OCI-LY3 (cell line): ENCODE measurements at regions not wholly inside any gene's neighbourhood (a gene's known extent, or its start where the extent isn't known, plus 50 kb on each side); places are given as distances from the start of the nearest gene placed in this dataset.

Source experiments
- H2AFZ ChIP-seq: fragments of 200-600, 300-600 bp; shearing (Covaris generic); 2 replicates; pipeline ENCODE4 v1.6.0; 2014; ENCODE audit warnings: antibody characterized with exemption, low read depth, low read length
- H3K27ac ChIP-seq: fragments of 200-600, 300-600 bp; sonication (generic); 2 replicates; pipeline ENCODE4 v1.5.1; 2014; ENCODE audit warnings: mild to moderate bottlenecking, low read length, moderate library complexity, mixed read lengths
- H3K27me3 ChIP-seq: fragments of 200-600, 300-600 bp; sonication (generic); 2 replicates; pipeline ENCODE4 v1.6.1; 2014; ENCODE audit warnings: low read depth, low read length, mixed read lengths
- H3K36me3 ChIP-seq: fragments of 200-600, 300-600 bp; sonication (generic); replicated peaks from 2 replicates; pipeline ENCODE3; 2014; ENCODE audit warnings: low read depth, low read length, mixed read lengths
- H3K4me1 ChIP-seq: fragments of 300-600, 200-600 bp; sonication (generic); 2 replicates; pipeline ENCODE4 v1.6.1; 2014; ENCODE audit warnings: low read length, mixed read lengths
- H3K4me2 ChIP-seq: fragments of 200-600, 300-600 bp; sonication (generic); 2 replicates; pipeline ENCODE4 v1.6.1; 2014; ENCODE audit warnings: low read length, mixed read lengths
- H3K4me3 ChIP-seq: fragments of 300-600, 200-600 bp; sonication (generic); 2 replicates; pipeline ENCODE4 v1.5.1; 2014; ENCODE audit warnings: antibody characterized with exemption, mild to moderate bottlenecking, low read length, moderate library complexity
- H3K79me2 ChIP-seq: fragments of 300-600, 200-600 bp; shearing (Covaris generic); 2 replicates; pipeline ENCODE4 v1.6.1; 2014; ENCODE audit warnings: mild to moderate bottlenecking, low read length, mixed read lengths
- H3K9ac ChIP-seq: fragments of 300-600, 200-600 bp; shearing (Covaris generic); 2 replicates; pipeline ENCODE4 v1.6.0; 2014; ENCODE audit warnings: mild to moderate bottlenecking, low read length, moderate library complexity
- H3K9me3 ChIP-seq: fragments of 200-600, 300-600 bp; shearing (Covaris generic); 2 replicates; pipeline ENCODE4 v1.6.1; 2014; ENCODE audit warnings: low read length, mixed read lengths; ENCODE audit not compliant: insufficient read depth
- H4K20me1 ChIP-seq: fragments of 200-600, 300-600 bp; sonication (generic); 2 replicates; pipeline ENCODE4 v1.6.1; 2016; ENCODE audit warnings: low read length, mixed read lengths; ENCODE audit not compliant: insufficient read depth
- CTCF ChIP-seq: fragments of 200-600, 300-600 bp; sonication (generic); IDR thresholded peaks from 2 replicates; pipeline ENCODE4 v1.5.1; 2014; ENCODE audit warnings: antibody characterized with exemption, low read length, low read depth
- EZH2phosphoT487 ChIP-seq: fragments of 200-600 bp; shearing (Covaris generic); IDR thresholded peaks from 2 replicates; pipeline ENCODE4 v1.6.1; 2018; ENCODE audit warnings: antibody characterized with exemption, mixed run types, low read depth

GRCh38 chr1:29689372-29690030 lies 453.2 kb downstream of the PTPRU start:
- Histone ChIP-seq H3K4me3 (no peak overlapping the region), H4K20me1 (no peaks in the 10 kb centered on the region), H3K27me3 (0 out of 2 replicates have a peak, but pooled peaks cover 3% of the 10 kb centered on the region), H2AFZ (no peak overlapping the region), H3K9me3 (no peaks in the 10 kb centered on the region), H3K4me1 (no peaks in the 10 kb centered on the region), H3K9ac (no peak overlapping the region), H3K4me2 (no peak overlapping the region), H3K36me3 (no peaks in the 10 kb centered on the region), H3K27ac (no peak overlapping the region), H3K79me2 (no peaks in the 10 kb centered on the region)
- TF ChIP-seq EZH2phosphoT487, result no peak
- TF ChIP-seq CTCF, result no peak

- Histone ChIP-seq H3K4me3 (no peak overlapping the region), H3K36me3 (no peaks in the 10 kb centered on the region), H3K4me1 (no peaks in the 10 kb centered on the region), H3K27me3 (0 out of 2 replicates have a peak, but pooled peaks cover 3% of the 10 kb centered on the region), H3K4me2 (no peak overlapping the region), H3K79me2 (no peaks in the 10 kb centered on the region), H2AFZ (no peak overlapping the region), H3K9ac (no peak overlapping the region), H4K20me1 (no peaks in the 10 kb centered on the region), H3K9me3 (no peaks in the 10 kb centered on the region), H3K27ac (no peak overlapping the region)
- TF ChIP-seq EZH2phosphoT487 (no peak), CTCF (no peak)
These were observed 452.4 kb downstream of the PTPRU start for GRCh38 chr1:29688471-29689365.

GRCh38 chr1:29687601-29688244 lies 451.4 kb downstream of the PTPRU start:
- 0 out of 2 replicates have a peak, but pooled peaks cover 3% of the 10 kb centered on the region for H3K27me3 ChIP-seq
- H3K36me3 ChIP-seq, result no peaks in the 10 kb centered on the region
- no peak overlapping the region for H2AFZ ChIP-seq
- no peaks in the 10 kb centered on the region for H3K9me3 ChIP-seq
- no peaks in the 10 kb centered on the region for H3K79me2 ChIP-seq
- no peak overlapping the region for H3K4me3 ChIP-seq
- TF ChIP-seq EZH2phosphoT487, result no peak
- no peak for TF ChIP-seq CTCF
- no peaks in the 10 kb centered on the region for H3K4me1 ChIP-seq
- H4K20me1 ChIP-seq, result no peaks in the 10 kb centered on the region
- H3K27ac ChIP-seq, result no peak overlapping the region
- H3K4me2 ChIP-seq, result no peak overlapping the region
- no peak overlapping the region for H3K9ac ChIP-seq

- TF ChIP-seq EZH2phosphoT487, result no peak
- TF ChIP-seq CTCF, result no peak
- Histone ChIP-seq H3K9me3 (no peaks in the 10 kb centered on the region), H3K4me3 (no peak overlapping the region), H3K27ac (no peak overlapping the region), H3K36me3 (no peaks in the 10 kb centered on the region), H3K4me2 (no peak overlapping the region), H3K4me1 (no peaks in the 10 kb centered on the region), H4K20me1 (no peaks in the 10 kb centered on the region), H3K79me2 (no peaks in the 10 kb centered on the region), H3K27me3 (0 out of 2 replicates have a peak, but pooled peaks cover 3% of the 10 kb centered on the region), H3K9ac (no peak overlapping the region), H2AFZ (no peak overlapping the region)
These were observed 450.8 kb downstream of the PTPRU start for GRCh38 chr1:29687166-29687565.
